DOHH2 (cell line): ENCODE measurements at regions not wholly inside any gene's neighbourhood (a gene's known extent, or its start where the extent isn't known, plus 50 kb on each side); places are given as distances from the start of the nearest gene placed in this dataset.

Source experiments
- EZH2phosphoT487 ChIP-seq: fragments of 200-600 bp; sonication (generic); IDR thresholded peaks from 2 replicates; pipeline ENCODE4 v1.6.1; 2017; ENCODE audit warnings: borderline replicate concordance, mild to moderate bottlenecking, antibody characterized with exemption, low read length, moderate library complexity, mixed read lengths
- TF ChIP-seq, protein P1 (sequence below): fragments of 200-600 bp; sonication (generic); IDR thresholded peaks from one replicate; pipeline ENCODE4 v1.5.1; 2014; ENCODE audit warnings: antibody characterized with exemption, mild to moderate bottlenecking, low read depth, low read length; ENCODE audit not compliant: poor library complexity, severe bottlenecking

DNA sequence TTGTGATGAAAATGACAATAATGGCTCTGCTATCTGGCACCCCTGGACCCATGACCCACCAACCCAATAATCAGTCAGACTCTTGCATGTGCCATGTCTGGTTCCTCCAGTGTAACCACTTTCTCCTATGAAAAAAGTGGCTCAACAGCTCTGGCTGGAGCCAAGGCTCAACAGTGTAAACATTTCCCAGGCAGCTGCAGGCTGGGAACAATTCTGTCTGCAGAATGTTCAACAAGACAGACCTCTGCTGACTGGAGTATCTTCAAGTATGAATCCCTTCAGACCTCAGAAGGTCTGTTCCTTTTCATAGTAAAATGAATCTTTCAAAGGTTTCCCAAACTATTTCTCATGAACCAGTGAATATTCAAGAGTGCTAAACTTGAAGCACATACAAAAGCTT lies 410.1 kb upstream of the HTR2A start:
- TF ChIP-seq, protein P1, sequence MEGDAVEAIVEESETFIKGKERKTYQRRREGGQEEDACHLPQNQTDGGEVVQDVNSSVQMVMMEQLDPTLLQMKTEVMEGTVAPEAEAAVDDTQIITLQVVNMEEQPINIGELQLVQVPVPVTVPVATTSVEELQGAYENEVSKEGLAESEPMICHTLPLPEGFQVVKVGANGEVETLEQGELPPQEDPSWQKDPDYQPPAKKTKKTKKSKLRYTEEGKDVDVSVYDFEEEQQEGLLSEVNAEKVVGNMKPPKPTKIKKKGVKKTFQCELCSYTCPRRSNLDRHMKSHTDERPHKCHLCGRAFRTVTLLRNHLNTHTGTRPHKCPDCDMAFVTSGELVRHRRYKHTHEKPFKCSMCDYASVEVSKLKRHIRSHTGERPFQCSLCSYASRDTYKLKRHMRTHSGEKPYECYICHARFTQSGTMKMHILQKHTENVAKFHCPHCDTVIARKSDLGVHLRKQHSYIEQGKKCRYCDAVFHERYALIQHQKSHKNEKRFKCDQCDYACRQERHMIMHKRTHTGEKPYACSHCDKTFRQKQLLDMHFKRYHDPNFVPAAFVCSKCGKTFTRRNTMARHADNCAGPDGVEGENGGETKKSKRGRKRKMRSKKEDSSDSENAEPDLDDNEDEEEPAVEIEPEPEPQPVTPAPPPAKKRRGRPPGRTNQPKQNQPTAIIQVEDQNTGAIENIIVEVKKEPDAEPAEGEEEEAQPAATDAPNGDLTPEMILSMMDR: no peak
- no peak for TF ChIP-seq EZH2phosphoT487
